PC-9 (cell line): ENCODE measurements at regions not wholly inside any gene's neighbourhood (a gene's known extent, or its start where the extent isn't known, plus 50 kb on each side); places are given as distances from the start of the nearest gene placed in this dataset.
"Not testable (repeated sequence)": the region's sequence is repeated elsewhere in the genome, so short reads cannot be mapped to it uniquely, and the experiment has no call there.

Source experiments
- BruUV-seq: library from RNA; stranded (reverse); fragments of 400-500 nt; replicated peaks from 2 replicates; lab custom pipeline; 2021; lab: Mats Ljungman, UMichigan
- CTCF ChIA-PET: fragments of 300-600 bp; sonication (Branson Sonifier 250); formaldehyde crosslinking; loops from one replicate; lab custom pipeline; 2022; ENCODE audit warnings: antibody characterized with exemption; lab: Charles Lee
- POLR2A ChIA-PET: fragments of 300-600 bp; sonication (Branson Sonifier 250); formaldehyde crosslinking; loops from one replicate; lab custom pipeline; 2022; ENCODE audit warnings: antibody characterized with exemption; ENCODE audit not compliant: unreplicated experiment; lab: Charles Lee
- DNase-seq, 2 experiments: peaks; one replicate each; pipeline versions ENCODE4 v3.0.0 to v3.0.0-alpha.2; 2015 to 2022; ENCODE audit warnings: mixed read lengths in 1 of 2
- H2AFZ ChIP-seq: fragments of 200-600 bp; sonication (generic); 2 replicates; pipeline ENCODE4 v1.8.1; 2017; ENCODE audit warnings: antibody characterized with exemption
- H3F3A ChIP-seq: fragments of 200-600 bp; sonication (generic); 2 replicates; pipeline ENCODE4 v1.8.1; 2017; ENCODE audit warnings: antibody characterized with exemption, mild to moderate bottlenecking, low read depth; ENCODE audit not compliant: insufficient read depth
- H3K27ac ChIP-seq: fragments of 200-600 bp; sonication (generic); 2 replicates; pipeline ENCODE4 v1.6.1; 2016; ENCODE audit warnings: mixed run types
- H3K27me3 ChIP-seq: fragments of 200-600 bp; sonication (generic); 2 replicates; pipeline ENCODE4 v1.6.1; 2016; ENCODE audit warnings: low read depth, mixed run types; ENCODE audit not compliant: insufficient read depth
- H3K36me3 ChIP-seq: fragments of 200-600 bp; sonication (generic); 2 replicates; pipeline ENCODE4 v1.6.1; 2016; ENCODE audit warnings: low read depth, mixed run types
- H3K4me1 ChIP-seq: fragments of 200-600 bp; sonication (generic); replicated peaks from 2 replicates; pipeline ENCODE4 v1.6.1; 2016; ENCODE audit warnings: mixed run types; ENCODE audit not compliant: insufficient read depth
- H3K4me2 ChIP-seq: fragments of 200-600 bp; sonication (generic); 2 replicates; pipeline ENCODE4 v1.6.1; 2017; ENCODE audit warnings: mixed run types
- H3K4me3 ChIP-seq: fragments of 200-600 bp; sonication (generic); 2 replicates; pipeline ENCODE4 v1.6.1; 2016; ENCODE audit warnings: mixed run types
- H3K79me2 ChIP-seq: fragments of 200-600 bp; sonication (generic); 2 replicates; pipeline ENCODE4 v1.6.1; 2017; ENCODE audit warnings: low read depth, mixed run types
- H3K9me2 ChIP-seq: fragments of 200-600 bp; sonication (generic); 2 replicates; pipeline ENCODE4 v1.8.1; 2017; ENCODE audit warnings: mild to moderate bottlenecking; ENCODE audit not compliant: insufficient read depth
- H3K9me3 ChIP-seq: fragments of 200-600 bp; sonication (generic); 2 replicates; pipeline ENCODE4 v1.8.1; 2016; ENCODE audit warnings: low read depth; ENCODE audit not compliant: insufficient read depth
- H4K20me1 ChIP-seq: fragments of 200-600 bp; sonication (generic); 2 replicates; pipeline ENCODE4 v1.8.1; 2017; ENCODE audit not compliant: insufficient read depth
- EZH2 ChIP-seq: fragments of 200-600 bp; sonication (generic); IDR thresholded peaks from 2 replicates; pipeline ENCODE4 v1.8.0; 2017; ENCODE audit warnings: antibody characterized with exemption, low read depth
- intact Hi-C: fragments of 100-400 bp; cut with micrococcal nuclease; formaldehyde crosslinking; loops from one replicate; pipeline ENCODE4 v1.10.0; 2022; ENCODE audit not compliant: unreplicated experiment
- TF ChIP-seq, protein P1 (sequence below): fragments of 200-600 bp; sonication (generic); conservative IDR thresholded peaks from 2 replicates; pipeline ENCODE4 v1.6.1; 2017; ENCODE audit warnings: mixed run types, antibody characterized with exemption, mild to moderate bottlenecking, moderate library complexity

DNA sequence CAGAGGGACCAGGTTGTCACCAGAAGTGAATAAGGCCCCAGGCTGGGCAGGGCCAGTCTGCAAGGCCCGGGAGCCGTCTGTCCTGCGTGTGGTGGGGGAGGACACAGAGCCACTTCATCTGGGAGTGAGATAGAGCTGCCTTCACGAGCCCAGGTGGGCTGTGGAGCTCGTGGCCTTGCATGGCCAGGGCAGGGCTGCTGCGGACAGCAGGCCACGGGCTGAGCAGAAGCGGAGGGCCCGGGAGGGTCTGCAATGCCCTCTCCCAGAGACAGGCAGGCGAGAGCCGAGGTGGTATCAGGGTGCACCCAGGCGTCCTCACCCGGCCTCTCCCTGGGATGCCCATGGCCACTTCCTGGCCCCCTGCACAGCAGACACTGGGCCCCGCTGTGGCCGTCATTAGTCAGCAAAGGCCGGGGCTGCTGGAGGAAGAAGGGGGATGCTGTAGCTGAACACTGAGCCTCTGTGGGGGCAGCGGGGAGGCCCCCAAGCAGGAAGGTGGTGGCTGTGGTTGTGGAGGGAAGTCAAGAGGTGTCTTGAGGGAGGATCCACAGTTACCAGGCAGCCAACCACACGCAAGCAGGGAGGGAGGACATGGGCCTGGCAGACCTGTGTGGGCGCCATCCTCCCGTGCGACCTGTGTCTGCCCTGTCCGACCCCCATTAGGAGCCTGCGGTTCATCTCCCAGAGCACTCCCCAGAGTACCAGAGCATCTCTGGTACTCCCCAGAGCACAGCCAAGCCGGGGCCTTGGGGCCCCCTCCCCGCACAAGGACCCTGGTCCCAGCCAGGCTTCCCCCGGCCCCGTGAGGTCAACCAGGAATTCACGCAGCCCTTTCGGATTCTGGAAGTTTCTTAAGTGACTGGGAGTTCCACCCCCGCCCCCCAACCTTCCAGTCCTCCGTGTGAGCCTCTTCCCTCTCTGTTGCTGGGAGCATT lies 1109.5 kb downstream of the BRD1 start:
- H3F3A ChIP-seq, result no peaks in the 10 kb centered on the region
- H2AFZ ChIP-seq, result no peak overlapping the region
- no peaks in the 10 kb centered on the region for H3K4me1 ChIP-seq
- no peak overlapping the region for H3K27ac ChIP-seq
- intact Hi-C loops, result no loop called here
- H3K36me3 ChIP-seq, result no peaks in the 10 kb centered on the region
- no peak for DNase-seq
- peaks cover 10% of the 10 kb centered on the region for H4K20me1 ChIP-seq
- no peak overlapping the region for H3K4me3 ChIP-seq
- ChIA-PET CTCF (no interaction called here), POLR2A (no interaction called here)
- TF ChIP-seq, protein P1, sequence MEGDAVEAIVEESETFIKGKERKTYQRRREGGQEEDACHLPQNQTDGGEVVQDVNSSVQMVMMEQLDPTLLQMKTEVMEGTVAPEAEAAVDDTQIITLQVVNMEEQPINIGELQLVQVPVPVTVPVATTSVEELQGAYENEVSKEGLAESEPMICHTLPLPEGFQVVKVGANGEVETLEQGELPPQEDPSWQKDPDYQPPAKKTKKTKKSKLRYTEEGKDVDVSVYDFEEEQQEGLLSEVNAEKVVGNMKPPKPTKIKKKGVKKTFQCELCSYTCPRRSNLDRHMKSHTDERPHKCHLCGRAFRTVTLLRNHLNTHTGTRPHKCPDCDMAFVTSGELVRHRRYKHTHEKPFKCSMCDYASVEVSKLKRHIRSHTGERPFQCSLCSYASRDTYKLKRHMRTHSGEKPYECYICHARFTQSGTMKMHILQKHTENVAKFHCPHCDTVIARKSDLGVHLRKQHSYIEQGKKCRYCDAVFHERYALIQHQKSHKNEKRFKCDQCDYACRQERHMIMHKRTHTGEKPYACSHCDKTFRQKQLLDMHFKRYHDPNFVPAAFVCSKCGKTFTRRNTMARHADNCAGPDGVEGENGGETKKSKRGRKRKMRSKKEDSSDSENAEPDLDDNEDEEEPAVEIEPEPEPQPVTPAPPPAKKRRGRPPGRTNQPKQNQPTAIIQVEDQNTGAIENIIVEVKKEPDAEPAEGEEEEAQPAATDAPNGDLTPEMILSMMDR, result no peak
- no peak for TF ChIP-seq EZH2
- no peak overlapping the region for H3K4me2 ChIP-seq
- H3K9me3 ChIP-seq, result no peaks in the 10 kb centered on the region
- H3K27me3 ChIP-seq, result peaks cover 100% of the 10 kb centered on the region
- no TSS peak for BruUV-seq
- no peaks in the 10 kb centered on the region for H3K9me2 ChIP-seq
- no peaks in the 10 kb centered on the region for H3K79me2 ChIP-seq

DNA sequence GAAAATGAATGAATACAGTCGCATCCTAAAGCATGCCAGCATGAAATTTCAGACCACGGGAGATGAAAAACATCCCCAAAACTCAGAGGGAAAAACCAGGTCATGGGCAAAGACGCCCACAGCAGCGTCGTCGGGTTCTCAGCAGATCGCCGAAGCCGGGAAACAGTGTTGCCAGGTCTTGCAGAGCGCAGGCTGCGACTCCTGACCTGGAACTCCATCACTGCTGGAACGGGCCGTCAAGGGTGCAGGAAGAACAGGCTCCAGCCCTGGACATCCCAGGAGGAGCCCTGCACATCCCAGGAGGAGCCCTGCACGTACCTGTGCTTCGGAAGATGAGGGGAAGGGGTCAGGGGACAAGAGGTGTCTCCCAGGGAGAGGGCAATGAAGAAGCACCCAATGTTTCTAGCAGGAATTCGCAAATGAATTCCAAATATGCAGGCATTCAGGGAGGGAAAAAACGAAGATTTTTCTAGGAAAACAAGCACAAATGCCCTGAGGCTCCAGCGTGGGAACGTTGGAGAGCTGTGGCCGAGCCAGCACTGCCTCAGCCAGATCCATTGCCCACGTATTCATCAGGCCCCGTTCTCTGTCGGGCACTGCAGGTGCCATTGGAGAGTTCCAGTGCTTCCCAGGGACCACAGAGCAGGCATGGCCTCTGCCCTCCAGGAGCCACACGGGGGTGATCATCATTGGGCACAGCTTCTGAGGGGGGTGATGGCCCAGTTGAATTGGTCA lies 1110.4 kb downstream of the BRD1 start:
- Histone ChIP-seq H3K4me3 (no peak overlapping the region), H3K79me2 (no peaks in the 10 kb centered on the region), H3F3A (no peaks in the 10 kb centered on the region), H4K20me1 (peaks cover 10% of the 10 kb centered on the region), H3K4me2 (no peak overlapping the region), H2AFZ (no peak overlapping the region), H3K4me1 (no peaks in the 10 kb centered on the region), H3K27me3 (peaks cover 100% of the 10 kb centered on the region), H3K27ac (no peak overlapping the region), H3K9me3 (no peaks in the 10 kb centered on the region), H3K36me3 (no peaks in the 10 kb centered on the region), H3K9me2 (no peaks in the 10 kb centered on the region)
- POLR2A ChIA-PET, result no interaction called here
- CTCF ChIA-PET, result no interaction called here
- TF ChIP-seq, protein P1, result no peak
- TF ChIP-seq EZH2, result no peak
- no TSS peak for BruUV-seq
- no peak for DNase-seq
- intact Hi-C loops, result no loop called here

DNA sequence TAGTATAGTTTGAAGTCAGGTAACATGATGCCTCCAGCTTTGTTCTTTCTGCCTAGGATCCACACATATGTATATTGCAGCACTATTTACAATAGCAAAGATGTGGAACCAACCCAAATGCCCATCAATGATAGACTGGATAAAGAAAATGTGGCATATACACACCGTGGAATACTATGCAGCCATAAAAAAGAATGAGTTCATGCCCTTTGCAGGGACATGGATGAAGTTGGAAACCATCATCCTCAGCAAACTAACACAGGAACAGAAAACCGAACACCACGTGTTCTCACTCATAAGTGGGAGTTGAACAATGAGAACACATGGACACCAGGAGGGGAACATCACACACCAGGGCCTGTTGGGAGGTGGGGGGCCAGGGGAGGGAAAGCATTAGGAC lies 1111.5 kb downstream of the BRD1 start:
- CTCF ChIA-PET, POLR2A ChIA-PET, H4K20me1 ChIP-seq, H3K4me1 ChIP-seq, H3K4me3 ChIP-seq, H3K9me3 ChIP-seq, H3K79me2 ChIP-seq, DNase-seq, H3K9me2 ChIP-seq, intact Hi-C loops, H3K36me3 ChIP-seq, H2AFZ ChIP-seq, H3F3A ChIP-seq, H3K4me2 ChIP-seq, BruUV-seq, H3K27ac ChIP-seq: not testable (repeated sequence)
- peaks cover 100% of the 10 kb centered on the region for H3K27me3 ChIP-seq
